Ishikawa (cell line): ENCODE measurements at regions not wholly inside any gene's neighbourhood (a gene's known extent, or its start where the extent isn't known, plus 50 kb on each side); places are given as distances from the start of the nearest gene placed in this dataset.

Experiments used
- CEBPB ChIP-seq: IDR thresholded peaks from 2 replicates; pipeline ENCODE4 v1.6.1; 2012
- CREB1 ChIP-seq: IDR thresholded peaks from 2 replicates; pipeline ENCODE4 v1.6.1; 2012; ENCODE audit warnings: low read depth
- EGR1 ChIP-seq: IDR thresholded peaks from 2 replicates; pipeline ENCODE4 v1.6.1; 2012
- EP300 ChIP-seq: IDR thresholded peaks from 2 replicates; pipeline ENCODE4 v1.6.1; 2012; ENCODE audit warnings: borderline replicate concordance
- FOXM1 ChIP-seq: IDR thresholded peaks from 2 replicates; pipeline ENCODE4 v1.6.1; 2012; ENCODE audit warnings: low read depth, borderline replicate concordance
- NFIC ChIP-seq: IDR thresholded peaks from 2 replicates; pipeline ENCODE4 v1.6.1; 2012
- RAD21 ChIP-seq: IDR thresholded peaks from 2 replicates; pipeline ENCODE4 v1.6.1; 2012; ENCODE audit warnings: low read depth
- REST ChIP-seq: IDR thresholded peaks from 2 replicates; pipeline ENCODE4 v1.6.1; 2012; ENCODE audit warnings: low read depth, mild to moderate bottlenecking
- TAF1 ChIP-seq: IDR thresholded peaks from 2 replicates; pipeline ENCODE4 v1.6.1; 2012; ENCODE audit warnings: low read depth, mild to moderate bottlenecking
- TCF12 ChIP-seq: IDR thresholded peaks from 2 replicates; pipeline ENCODE4 v1.6.1; 2012; ENCODE audit warnings: low read depth
- TEAD4 ChIP-seq: IDR thresholded peaks from 2 replicates; pipeline ENCODE4 v1.6.1; 2012
- USF1 ChIP-seq: IDR thresholded peaks from 2 replicates; pipeline ENCODE4 v1.6.1; 2012
- YY1 ChIP-seq: IDR thresholded peaks from 2 replicates; pipeline ENCODE4 v1.6.1; 2012; ENCODE audit warnings: low read depth
- ZBTB7A ChIP-seq: IDR thresholded peaks from 2 replicates; pipeline ENCODE4 v1.6.1; 2012; ENCODE audit warnings: low read depth
- TF ChIP-seq, protein P1 (sequence below): IDR thresholded peaks from 2 replicates; pipeline ENCODE4 v1.6.1; 2012

DNA sequence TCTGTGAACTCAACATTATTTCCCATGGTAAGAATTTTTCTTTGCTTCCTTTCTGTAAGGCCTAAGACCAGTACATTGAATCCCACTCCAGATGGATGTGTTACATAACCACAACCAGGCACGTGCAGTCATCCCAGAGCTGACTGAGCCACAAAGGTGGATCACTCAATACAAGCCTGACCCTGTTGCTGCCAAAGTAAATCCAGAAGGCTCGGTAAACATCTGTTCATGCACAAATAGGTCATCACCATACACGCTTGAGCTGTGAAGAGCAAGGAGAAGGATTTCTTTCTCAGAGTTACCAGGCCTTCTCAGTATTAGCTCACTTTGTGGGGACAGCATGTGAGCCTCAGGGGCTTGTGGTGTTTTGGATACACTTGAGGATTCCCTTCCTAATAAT lies 791.4 kb upstream of the FANCL start:
- TF ChIP-seq EGR1 (no peak), TAF1 (no peak), REST (no peak), TEAD4 (no peak), USF1 (no peak), TCF12 (no peak), CREB1 (no peak), FOXM1 (no peak), NFIC (no peak), CEBPB (no peak), RAD21 (no peak), EP300 (no peak), YY1 (no peak), ZBTB7A (no peak)
- TF ChIP-seq, protein P1, sequence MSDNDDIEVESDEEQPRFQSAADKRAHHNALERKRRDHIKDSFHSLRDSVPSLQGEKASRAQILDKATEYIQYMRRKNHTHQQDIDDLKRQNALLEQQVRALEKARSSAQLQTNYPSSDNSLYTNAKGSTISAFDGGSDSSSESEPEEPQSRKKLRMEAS, result no peak

DNA sequence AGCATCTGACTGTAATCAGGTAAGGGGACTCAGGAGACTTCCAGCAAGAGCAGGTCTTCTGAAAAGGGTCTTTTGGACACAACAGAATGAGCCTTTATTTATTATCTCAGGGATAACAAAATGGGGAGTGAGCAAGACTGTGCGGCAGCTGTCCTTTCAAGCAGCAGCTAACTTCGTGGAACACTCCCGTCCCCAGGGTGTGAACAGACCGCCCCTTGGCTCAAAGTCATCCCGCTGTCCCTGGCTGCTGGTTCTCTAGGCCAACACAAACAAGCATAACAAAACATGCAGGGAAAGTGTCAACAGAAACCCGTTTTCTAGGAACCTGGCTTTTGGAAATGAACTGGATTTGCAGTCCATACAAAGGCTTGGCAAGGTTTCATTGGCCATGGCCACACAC lies 787.9 kb upstream of the FANCL start:
- no peak for TF ChIP-seq CREB1
- TF ChIP-seq ZBTB7A, result no peak
- no peak for TF ChIP-seq TAF1
- no peak for TF ChIP-seq CEBPB
- TF ChIP-seq, protein P1, result no peak
- no peak for TF ChIP-seq YY1
- no peak for TF ChIP-seq NFIC
- TF ChIP-seq TEAD4, result no peak
- TF ChIP-seq FOXM1, result no peak
- TF ChIP-seq TCF12, result no peak

- TF ChIP-seq TEAD4 (no peak), RAD21 (no peak), FOXM1 (no peak), REST (no peak)
Observed at GRCh38 chr2:59027320-59027719, 786.2 kb upstream of the FANCL start.

- TF ChIP-seq YY1 (no peak), EGR1 (no peak), CREB1 (no peak), USF1 (no peak), TEAD4 (no peak), FOXM1 (no peak), ZBTB7A (no peak), RAD21 (peak; percentile 52), NFIC (no peak)
Observed at GRCh38 chr2:59025157-59025757, 784.1 kb upstream of the FANCL start.

GRCh38 chr2:59021786-59022185 lies 780.7 kb upstream of the FANCL start:
- TF ChIP-seq, protein P1, result no peak
- no peak for TF ChIP-seq YY1
- TF ChIP-seq TAF1, result no peak
- TF ChIP-seq REST, result no peak
- TF ChIP-seq RAD21, result no peak
- TF ChIP-seq TEAD4, result no peak
- no peak for TF ChIP-seq USF1
- no peak for TF ChIP-seq EGR1
- TF ChIP-seq CREB1, result no peak
- no peak for TF ChIP-seq TCF12
